SK-N-SH (cell line): ENCODE measurements at regions not wholly inside any gene's neighbourhood (a gene's known extent, or its start where the extent isn't known, plus 50 kb on each side); places are given as distances from the start of the nearest gene placed in this dataset.

ENCODE experiments used
- CTCF ChIA-PET: fragments of 300-600, 350-600 bp; formaldehyde crosslinking; extraction: SDS; loops from one replicate; lab custom pipeline; 2021; lab: Yijun Ruan, JAX
- POLR2A ChIA-PET: fragments of 350-600 bp; sonication (Branson Sonifier 250); formaldehyde crosslinking; extraction: SDS; loops from one replicate; lab custom pipeline; 2020; ENCODE audit warnings: antibody characterized with exemption, inconsistent platforms; lab: Yijun Ruan, JAX
- DNase-seq: peaks from one replicate; pipeline ENCODE4 v3.0.0; 2012
- H2AFZ ChIP-seq: fragments of 200-600 bp; sonication (generic); 2 replicates; pipeline ENCODE4 v1.8.1; 2016; ENCODE audit warnings: antibody characterized with exemption, mild to moderate bottlenecking, low read depth
- H3F3A ChIP-seq: fragments of 200-600 bp; sonication (generic); replicated peaks from 2 replicates; pipeline ENCODE3; 2016; ENCODE audit warnings: antibody characterized with exemption, mild to moderate bottlenecking; ENCODE audit not compliant: insufficient read depth
- H3K27ac ChIP-seq, 2 experiments: fragments of 200-500 bp in 1 of 2; fragments of 200-600 bp in 1 of 2; sonication (Bioruptor generic) in 1 of 2; sonication (generic), shearing (Covaris generic) in 1 of 2; 2 replicates each; pipeline versions ENCODE4 v1.5.1 to v1.6.1; 2014 to 2016; ENCODE audit warnings: low read depth in 2 of 2, inconsistent platforms in 1 of 2, low read length in 1 of 2, mild to moderate bottlenecking in 1 of 2, mixed read lengths in 1 of 2
- H3K27me3 ChIP-seq: fragments of 200-600 bp; sonication (generic), shearing (Covaris generic); 2 replicates; pipeline ENCODE4 v1.6.1; 2016; ENCODE audit warnings: mixed run types; ENCODE audit not compliant: insufficient read depth
- H3K36me3 ChIP-seq, 2 experiments: fragments of 200-500 bp in 1 of 2; fragments of 200-600 bp in 1 of 2; sonication (Bioruptor generic) in 1 of 2; sonication (generic) in 1 of 2; replicated peaks in 1 of 2; 2 replicates each; pipeline versions ENCODE3 to v1.5.1; 2014 to 2016; ENCODE audit warnings: low read length in 1 of 2, mild to moderate bottlenecking in 1 of 2; ENCODE audit not compliant: insufficient read depth in 2 of 2, control insufficient read depth in 1 of 2
- H3K4me1 ChIP-seq, 2 experiments: fragments of 200-500 bp in 1 of 2; fragments of 200-600 bp in 1 of 2; sonication (Bioruptor generic) in 1 of 2; sonication (generic), shearing (Covaris generic) in 1 of 2; 2 replicates each; pipeline versions ENCODE4 v1.5.1 to v1.6.1; 2014 to 2016; ENCODE audit warnings: low read depth in 1 of 2, low read length in 1 of 2, mixed run types in 1 of 2; ENCODE audit not compliant: insufficient read depth in 2 of 2, control insufficient read depth in 1 of 2
- H3K4me2 ChIP-seq: fragments of 200-600 bp; sonication (generic), shearing (Covaris generic); 2 replicates; pipeline ENCODE4 v1.6.1; 2017; ENCODE audit warnings: mixed run types
- H3K4me3 ChIP-seq, 2 experiments: fragments of 200-500 bp in 1 of 2; fragments of 200-600 bp in 1 of 2; sonication (Bioruptor generic) in 1 of 2; sonication (generic), shearing (Covaris generic) in 1 of 2; 2 replicates each; pipeline versions ENCODE4 v1.5.1 to v1.8.1; 2014 to 2016; ENCODE audit warnings: low read depth in 2 of 2, inconsistent platforms in 1 of 2, low read length in 1 of 2, mild to moderate bottlenecking in 1 of 2, mixed read lengths in 1 of 2, moderate library complexity in 1 of 2
- H3K79me2 ChIP-seq: fragments of 200-600 bp; sonication (generic); 2 replicates; pipeline ENCODE4 v1.8.1; 2017; ENCODE audit warnings: mild to moderate bottlenecking; ENCODE audit not compliant: insufficient read depth
- H3K9ac ChIP-seq: fragments of 200-600 bp; sonication (generic); 2 replicates; pipeline ENCODE4 v1.6.1; 2017; ENCODE audit warnings: mixed run types
- H3K9me2 ChIP-seq: fragments of 200-600 bp; sonication (generic); 2 replicates; pipeline ENCODE4 v1.6.1; 2017; ENCODE audit warnings: mixed run types
- H3K9me3 ChIP-seq: fragments of 200-600 bp; sonication (generic); 2 replicates; pipeline ENCODE4 v1.6.1; 2017; ENCODE audit warnings: mixed run types, mild to moderate bottlenecking, moderate library complexity
- H4K20me1 ChIP-seq: fragments of 200-600 bp; sonication (generic); 2 replicates; pipeline ENCODE4 v1.6.1; 2017; ENCODE audit warnings: mild to moderate bottlenecking, mixed run types; ENCODE audit not compliant: insufficient read depth
- ELF1 ChIP-seq: IDR thresholded peaks from 2 replicates; pipeline ENCODE4 v1.4.0; 2012
- GABPA ChIP-seq: IDR thresholded peaks from 2 replicates; pipeline ENCODE4 v1.4.0; 2012; ENCODE audit warnings: low read depth, mild to moderate bottlenecking
- JUND ChIP-seq: IDR thresholded peaks from 2 replicates; pipeline ENCODE4 v1.4.0; 2012
- MXI1 ChIP-seq: IDR thresholded peaks from 2 replicates; pipeline ENCODE4 v1.6.1; 2012; ENCODE audit warnings: mild to moderate bottlenecking, low read depth, low read length, improper control_type of control experiment
- NFIC ChIP-seq: IDR thresholded peaks from 2 replicates; pipeline ENCODE4 v1.4.0; 2012; ENCODE audit warnings: borderline replicate concordance
- RCOR1 ChIP-seq: fragments of 150-350 bp; IDR thresholded peaks from 2 replicates; pipeline ENCODE4 v1.6.1; 2017; ENCODE audit warnings: antibody characterized with exemption, low read length
- SIN3A ChIP-seq: IDR thresholded peaks from 2 replicates; pipeline ENCODE4 v1.6.1; 2012; ENCODE audit warnings: low read depth, mild to moderate bottlenecking, low read length, moderate library complexity, borderline replicate concordance
- WGBS: methylation state at CpG from one replicate; pipeline ENCODE4 v1.1.6; 2017; ENCODE audit warnings: low lambda C conversion rate; 5-methylcytosine and 5-hydroxymethylcytosine counted together
- TF ChIP-seq, protein P1 (sequence below): IDR thresholded peaks from 2 replicates; pipeline ENCODE4 v1.6.1; 2012; ENCODE audit warnings: mild to moderate bottlenecking, low read depth, low read length, moderate library complexity
- TF ChIP-seq, protein P2 (sequence below): IDR thresholded peaks from 2 replicates; pipeline ENCODE4 v1.4.0; 2012; ENCODE audit warnings: low read depth
- TF ChIP-seq, protein P3 (sequence below): IDR thresholded peaks from 2 replicates; pipeline ENCODE4 v1.4.0; 2012; ENCODE audit warnings: low read depth, borderline replicate concordance

DNA sequence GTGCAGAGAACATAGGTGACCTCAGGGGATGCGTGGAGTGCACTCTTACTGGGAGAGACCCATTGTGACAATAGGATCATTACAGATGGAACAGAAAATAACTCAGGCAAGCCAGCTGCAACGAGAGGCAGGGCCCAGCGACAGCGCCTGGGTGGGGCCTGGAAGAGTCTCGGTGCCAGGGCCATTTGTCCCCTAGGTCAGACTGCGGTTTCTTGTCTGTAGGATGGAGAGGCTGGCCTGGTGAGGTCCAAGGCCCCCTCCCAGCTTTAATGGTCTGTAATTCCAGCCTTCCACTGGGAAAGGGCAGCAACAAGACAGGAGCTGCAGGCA, 208.6 kb upstream of the APCDD1 start:
- ChIA-PET CTCF (no interaction called here), POLR2A (no interaction called here)
- no peaks in the 10 kb centered on the region; the same call in 1 of the 2 replicates for H3K27me3 ChIP-seq
- H2AFZ ChIP-seq: no peak overlapping the region
- no peaks in the 10 kb centered on the region for H3K79me2 ChIP-seq
- H3F3A ChIP-seq: no peaks in the 10 kb centered on the region
- no peak overlapping the region for H3K4me3 ChIP-seq
- no peaks in the 10 kb centered on the region for H3K36me3 ChIP-seq
- H3K4me1 ChIP-seq: peaks cover 0 to 30% of the 10 kb centered on the region in 2 experiments; a peak in 1 of 4 replicates
- no peaks in the 10 kb centered on the region for H3K9me2 ChIP-seq
- no peaks in the 10 kb centered on the region for H3K9me3 ChIP-seq
- DNase-seq: peak; percentile 49
- H4K20me1 ChIP-seq: no peaks in the 10 kb centered on the region
- TF ChIP-seq MXI1 (no peak), ELF1 (no peak)
- TF ChIP-seq, protein P1, sequence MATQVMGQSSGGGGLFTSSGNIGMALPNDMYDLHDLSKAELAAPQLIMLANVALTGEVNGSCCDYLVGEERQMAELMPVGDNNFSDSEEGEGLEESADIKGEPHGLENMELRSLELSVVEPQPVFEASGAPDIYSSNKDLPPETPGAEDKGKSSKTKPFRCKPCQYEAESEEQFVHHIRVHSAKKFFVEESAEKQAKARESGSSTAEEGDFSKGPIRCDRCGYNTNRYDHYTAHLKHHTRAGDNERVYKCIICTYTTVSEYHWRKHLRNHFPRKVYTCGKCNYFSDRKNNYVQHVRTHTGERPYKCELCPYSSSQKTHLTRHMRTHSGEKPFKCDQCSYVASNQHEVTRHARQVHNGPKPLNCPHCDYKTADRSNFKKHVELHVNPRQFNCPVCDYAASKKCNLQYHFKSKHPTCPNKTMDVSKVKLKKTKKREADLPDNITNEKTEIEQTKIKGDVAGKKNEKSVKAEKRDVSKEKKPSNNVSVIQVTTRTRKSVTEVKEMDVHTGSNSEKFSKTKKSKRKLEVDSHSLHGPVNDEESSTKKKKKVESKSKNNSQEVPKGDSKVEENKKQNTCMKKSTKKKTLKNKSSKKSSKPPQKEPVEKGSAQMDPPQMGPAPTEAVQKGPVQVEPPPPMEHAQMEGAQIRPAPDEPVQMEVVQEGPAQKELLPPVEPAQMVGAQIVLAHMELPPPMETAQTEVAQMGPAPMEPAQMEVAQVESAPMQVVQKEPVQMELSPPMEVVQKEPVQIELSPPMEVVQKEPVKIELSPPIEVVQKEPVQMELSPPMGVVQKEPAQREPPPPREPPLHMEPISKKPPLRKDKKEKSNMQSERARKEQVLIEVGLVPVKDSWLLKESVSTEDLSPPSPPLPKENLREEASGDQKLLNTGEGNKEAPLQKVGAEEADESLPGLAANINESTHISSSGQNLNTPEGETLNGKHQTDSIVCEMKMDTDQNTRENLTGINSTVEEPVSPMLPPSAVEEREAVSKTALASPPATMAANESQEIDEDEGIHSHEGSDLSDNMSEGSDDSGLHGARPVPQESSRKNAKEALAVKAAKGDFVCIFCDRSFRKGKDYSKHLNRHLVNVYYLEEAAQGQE: no peak
- no peak overlapping the region for H3K4me2 ChIP-seq
- no peak overlapping the region for H3K9ac ChIP-seq
- 49% methylated on average over 6 of the region's 6 CpGs for WGBS
- H3K27ac ChIP-seq: peak overlapping the region in 1 of 2 experiments; percentile 43; a peak in 2 of 4 replicates

DNA sequence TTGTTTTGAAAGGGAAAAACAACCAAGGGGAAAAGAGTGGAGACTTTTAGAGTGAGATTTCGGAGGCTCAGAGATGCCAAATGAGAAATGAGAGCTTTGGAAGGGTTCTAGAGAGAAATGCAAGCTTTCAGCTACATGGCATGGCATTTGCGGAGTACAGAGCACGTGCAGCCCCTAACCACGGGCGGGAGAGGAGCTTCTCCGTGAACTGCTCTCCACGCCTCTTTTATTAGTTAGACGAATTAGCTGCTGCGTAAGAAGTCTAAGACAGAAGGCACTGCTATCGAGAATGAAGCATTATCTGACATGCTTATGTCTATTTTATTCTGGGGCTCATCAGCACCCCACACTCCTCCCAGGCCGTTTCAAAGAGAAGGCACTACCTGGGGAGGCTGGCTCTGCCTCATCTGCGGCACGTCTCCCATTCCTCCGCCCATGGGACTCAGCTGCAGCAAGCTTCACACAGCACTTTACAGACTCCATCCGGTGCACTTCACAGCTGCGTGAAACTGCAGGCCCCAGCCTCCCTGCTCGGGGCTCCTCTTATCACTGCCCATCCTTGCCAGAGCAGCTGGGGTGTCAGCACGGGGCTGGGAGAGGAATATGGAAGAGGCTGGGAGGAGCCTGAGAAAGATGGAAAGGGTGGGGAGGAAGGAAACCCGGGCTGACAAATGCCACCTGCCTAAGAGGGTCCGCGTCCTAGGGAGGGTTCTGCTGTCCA, 207.3 kb upstream of the APCDD1 start:
- no peaks in the 10 kb centered on the region for H3K36me3 ChIP-seq
- no peaks in the 10 kb centered on the region for H3F3A ChIP-seq
- H3K4me1 ChIP-seq: peaks cover 0 to 30% of the 10 kb centered on the region in 2 experiments; a peak in 1 of 4 replicates
- WGBS: 55% methylated on average over 21 of the region's 21 CpGs
- no peaks in the 10 kb centered on the region for H3K79me2 ChIP-seq
- H2AFZ ChIP-seq: no peak overlapping the region
- no peaks in the 10 kb centered on the region for H3K9me3 ChIP-seq
- no peak overlapping the region for H3K4me3 ChIP-seq
- no peak overlapping the region for H3K27ac ChIP-seq
- DNase-seq: peak; percentile 65
- ChIA-PET POLR2A (no interaction called here), CTCF (no interaction called here)
- no peaks in the 10 kb centered on the region; the same call in 1 of the 2 replicates for H3K27me3 ChIP-seq
- no peaks in the 10 kb centered on the region for H3K9me2 ChIP-seq
- TF ChIP-seq RCOR1: no peak
- TF ChIP-seq, protein P2, sequence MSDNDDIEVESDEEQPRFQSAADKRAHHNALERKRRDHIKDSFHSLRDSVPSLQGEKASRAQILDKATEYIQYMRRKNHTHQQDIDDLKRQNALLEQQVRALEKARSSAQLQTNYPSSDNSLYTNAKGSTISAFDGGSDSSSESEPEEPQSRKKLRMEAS: no peak
- TF ChIP-seq JUND: no peak
- TF ChIP-seq, protein P3, sequence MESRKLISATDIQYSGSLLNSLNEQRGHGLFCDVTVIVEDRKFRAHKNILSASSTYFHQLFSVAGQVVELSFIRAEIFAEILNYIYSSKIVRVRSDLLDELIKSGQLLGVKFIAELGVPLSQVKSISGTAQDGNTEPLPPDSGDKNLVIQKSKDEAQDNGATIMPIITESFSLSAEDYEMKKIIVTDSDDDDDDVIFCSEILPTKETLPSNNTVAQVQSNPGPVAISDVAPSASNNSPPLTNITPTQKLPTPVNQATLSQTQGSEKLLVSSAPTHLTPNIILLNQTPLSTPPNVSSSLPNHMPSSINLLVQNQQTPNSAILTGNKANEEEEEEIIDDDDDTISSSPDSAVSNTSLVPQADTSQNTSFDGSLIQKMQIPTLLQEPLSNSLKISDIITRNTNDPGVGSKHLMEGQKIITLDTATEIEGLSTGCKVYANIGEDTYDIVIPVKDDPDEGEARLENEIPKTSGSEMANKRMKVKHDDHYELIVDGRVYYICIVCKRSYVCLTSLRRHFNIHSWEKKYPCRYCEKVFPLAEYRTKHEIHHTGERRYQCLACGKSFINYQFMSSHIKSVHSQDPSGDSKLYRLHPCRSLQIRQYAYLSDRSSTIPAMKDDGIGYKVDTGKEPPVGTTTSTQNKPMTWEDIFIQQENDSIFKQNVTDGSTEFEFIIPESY: no peak
- TF ChIP-seq SIN3A: no peak
- no peak for TF ChIP-seq NFIC
- no peak for TF ChIP-seq GABPA
- H3K4me2 ChIP-seq: no peak overlapping the region
- no peak overlapping the region for H3K9ac ChIP-seq
- H4K20me1 ChIP-seq: no peaks in the 10 kb centered on the region
